ENCODE measurements at regions not wholly inside any gene's neighbourhood (a gene's known extent, or its start where the extent isn't known, plus 50 kb on each side); places are given as distances from the start of the nearest gene placed in this dataset.
"Not testable (repeated sequence)": the region's sequence is repeated elsewhere in the genome, so short reads cannot be mapped to it uniquely, and the experiment has no call there.

DNA sequence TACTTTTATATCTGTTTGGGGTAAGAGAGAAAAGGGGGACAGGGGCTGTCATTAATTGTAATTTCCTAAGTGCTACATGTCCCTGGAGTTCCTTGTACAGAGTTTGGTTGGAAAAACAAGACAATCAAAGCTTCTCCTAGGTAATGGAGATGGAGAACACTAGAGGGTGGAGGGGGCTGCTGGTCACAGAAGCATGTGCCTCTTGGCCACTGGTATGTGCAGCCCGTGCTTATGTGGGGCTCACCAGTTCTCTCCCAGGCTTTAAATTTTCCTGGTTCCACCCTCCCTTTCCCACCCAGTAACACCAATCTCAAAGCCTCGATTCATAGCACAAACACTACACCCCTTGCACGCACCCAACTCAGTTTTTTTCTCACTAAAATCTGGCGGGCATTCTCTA is 165.6 kb downstream of the SAMD5 start:
- DNase-seq (ENCODE audit: low spot score): no peak

DNA sequence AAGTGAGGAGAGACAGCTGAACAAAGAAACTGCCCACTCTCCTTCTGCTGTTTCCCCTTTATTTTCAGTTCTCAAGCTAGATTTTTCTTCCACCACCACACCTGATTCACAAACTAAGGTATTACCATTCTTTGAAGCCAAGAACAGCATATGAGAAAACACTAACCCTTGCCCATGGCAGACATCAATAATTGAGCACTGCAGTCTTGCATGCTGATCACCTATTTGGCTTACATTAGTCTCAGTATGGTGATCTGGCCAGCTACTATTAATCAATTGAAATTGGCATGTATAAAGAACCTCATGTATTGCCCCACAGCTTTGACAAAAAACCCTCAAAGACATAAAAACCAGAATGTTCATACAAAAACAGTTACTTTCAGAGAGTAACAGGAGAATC is 166.3 kb downstream of the SAMD5 start:
- DNase-seq (ENCODE audit: low spot score): no peak

DNA sequence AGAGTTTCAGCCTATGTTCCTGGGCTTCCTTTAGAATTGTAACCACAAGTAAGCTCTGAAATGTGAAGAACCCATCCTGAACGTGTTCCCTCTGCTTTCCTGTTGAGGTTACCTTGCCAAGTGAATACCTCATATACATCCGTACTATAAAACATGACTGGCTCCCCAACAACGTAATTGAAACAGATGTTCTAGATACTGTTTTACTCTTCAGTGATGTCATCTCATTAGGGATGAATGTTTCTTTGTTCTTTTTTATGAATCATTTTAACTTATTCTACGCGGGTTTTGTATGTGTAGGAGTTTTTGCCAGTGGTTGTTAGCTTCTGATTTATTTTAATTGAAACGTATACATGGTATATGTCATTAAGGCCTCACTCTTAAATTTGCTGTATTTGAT is 166.8 kb downstream of the SAMD5 start:
- DNase-seq (ENCODE audit: low spot score): no peak

DNA sequence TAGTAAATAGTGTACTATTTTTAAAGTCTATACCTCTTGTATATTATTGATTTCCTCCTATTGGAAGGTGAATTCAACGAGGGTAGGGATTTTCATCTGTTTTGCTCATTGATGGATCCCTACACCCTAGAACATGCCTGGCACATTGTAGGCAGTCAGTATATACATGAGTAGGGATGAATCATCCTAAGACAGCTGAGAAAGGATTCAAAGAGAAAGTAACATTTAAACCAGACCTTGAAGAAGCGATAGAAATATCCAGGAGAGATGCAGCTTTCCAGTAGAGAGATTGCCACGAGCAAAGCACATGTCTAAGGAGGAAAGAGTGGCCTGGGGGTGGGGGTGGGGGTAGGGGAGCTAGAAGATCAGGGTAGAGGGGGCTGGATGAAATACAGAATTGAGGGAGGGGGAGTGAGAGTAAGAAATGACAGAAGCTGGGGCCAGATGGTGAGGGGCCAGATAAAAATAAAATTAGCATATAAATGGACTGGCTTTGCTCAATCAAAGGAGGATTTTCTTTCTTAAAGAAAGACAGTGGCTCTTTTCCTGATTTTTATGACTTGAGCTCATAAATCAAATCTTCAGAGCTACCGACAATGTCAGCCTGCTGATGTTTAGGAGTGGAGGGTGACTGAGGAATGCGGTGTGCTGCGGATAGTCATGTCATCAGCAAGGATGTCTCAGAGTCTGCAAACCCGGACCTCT is 168.2 kb downstream of the SAMD5 start:
- no peak for DNase-seq (ENCODE audit: low spot score)

DNA sequence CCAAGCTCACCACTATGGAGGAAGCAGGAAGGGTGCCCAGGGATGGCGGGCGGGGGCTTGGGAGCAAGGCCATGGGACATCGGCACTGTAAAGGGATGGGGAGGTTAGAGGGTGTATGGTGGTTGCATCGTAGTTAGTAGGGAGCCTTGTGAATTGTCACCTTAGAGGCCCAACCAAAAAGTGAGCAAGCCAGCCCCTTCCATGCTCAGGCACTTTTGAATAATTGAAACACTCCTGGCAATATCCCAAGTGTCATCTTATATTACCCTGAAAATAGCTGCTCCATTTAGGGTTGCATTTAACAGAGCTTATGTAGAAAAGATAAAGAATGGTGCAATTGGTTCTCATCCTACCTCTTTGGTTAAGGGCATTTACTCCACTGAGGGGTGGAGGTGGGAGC is 169.2 kb downstream of the SAMD5 start:
- no peak for DNase-seq (ENCODE audit: low spot score)

DNA sequence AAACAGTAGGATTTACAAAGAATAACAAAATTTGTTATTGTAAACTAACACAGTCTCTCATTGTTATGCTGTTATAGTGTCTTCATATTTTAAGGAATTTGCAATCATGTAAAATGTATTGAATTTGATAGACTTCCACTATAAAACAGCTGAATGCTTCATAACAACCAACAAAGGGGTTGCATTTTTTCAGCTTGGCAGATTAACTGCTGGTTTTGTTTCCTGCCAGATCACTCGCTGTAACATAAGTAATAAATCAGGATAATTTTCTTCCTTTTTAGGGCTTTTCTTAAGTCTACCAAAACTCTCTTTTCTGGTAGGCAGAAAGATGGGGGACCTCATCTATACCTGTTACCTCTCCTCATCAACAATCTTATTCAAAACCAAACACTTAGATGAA is 169.8 kb downstream of the SAMD5 start:
- no peak for DNase-seq (ENCODE audit: low spot score)

DNA sequence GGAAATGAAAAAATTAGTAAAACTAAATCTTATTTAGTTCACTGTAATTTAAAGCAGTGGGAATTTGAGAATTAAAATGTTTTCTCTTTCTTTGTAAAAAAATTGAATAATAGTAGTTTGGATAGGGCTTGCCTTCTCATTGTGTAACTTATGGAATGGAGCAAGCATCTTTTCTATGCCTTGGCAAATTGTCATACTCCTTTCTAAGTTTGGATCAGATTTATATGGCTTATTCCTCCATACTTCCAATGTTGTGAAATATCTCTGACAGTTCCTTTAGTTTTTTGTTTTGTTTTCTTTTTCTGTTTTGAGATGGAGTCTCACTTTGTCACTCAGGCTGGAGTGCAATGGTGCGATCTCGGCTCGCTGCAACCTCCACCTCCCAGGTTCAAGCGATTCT is 176.4 kb downstream of the SAMD5 start:
- DNase-seq (ENCODE audit: low spot score): no peak

DNA sequence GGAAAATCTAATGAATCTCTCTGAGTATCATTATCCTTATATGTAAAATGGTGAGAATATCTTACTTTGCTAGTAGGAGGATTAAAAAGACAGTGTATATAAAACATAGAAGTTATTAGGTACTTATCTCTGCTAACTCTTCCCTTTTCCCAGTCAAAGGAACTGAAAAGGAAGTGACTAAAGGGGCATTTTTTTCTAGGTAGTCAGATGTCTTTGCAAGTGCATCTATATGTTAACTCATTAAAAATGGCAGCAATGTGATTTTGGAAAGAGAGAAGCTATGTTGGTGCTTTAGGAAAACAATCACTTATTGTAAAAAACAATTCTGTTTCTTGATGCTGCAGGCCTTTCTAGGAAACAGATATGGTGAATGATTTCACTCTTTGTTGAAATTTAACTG is 180.9 kb downstream of the SAMD5 start:
- DNase-seq (ENCODE audit: low spot score): no peak

DNA sequence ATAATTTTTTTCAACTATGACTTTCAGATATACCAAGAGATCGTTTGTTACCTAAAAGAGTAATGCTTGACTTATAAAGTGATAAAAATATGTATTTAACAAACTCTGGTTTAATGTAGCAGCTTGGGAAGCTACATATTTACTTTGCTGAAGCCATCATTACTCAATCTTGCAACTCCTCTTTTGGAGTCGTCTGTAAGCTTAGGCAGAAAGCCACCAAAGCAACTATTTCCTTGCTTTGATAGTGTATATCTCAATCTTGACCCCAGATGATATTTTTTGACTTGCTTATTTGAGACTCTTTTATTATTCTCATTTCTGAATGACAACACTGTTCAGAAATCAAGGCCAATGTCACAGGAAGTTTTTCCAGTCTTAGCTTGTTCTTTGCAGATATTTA is 183.0 kb downstream of the SAMD5 start:
- DNase-seq (ENCODE audit: low spot score): no peak

DNA sequence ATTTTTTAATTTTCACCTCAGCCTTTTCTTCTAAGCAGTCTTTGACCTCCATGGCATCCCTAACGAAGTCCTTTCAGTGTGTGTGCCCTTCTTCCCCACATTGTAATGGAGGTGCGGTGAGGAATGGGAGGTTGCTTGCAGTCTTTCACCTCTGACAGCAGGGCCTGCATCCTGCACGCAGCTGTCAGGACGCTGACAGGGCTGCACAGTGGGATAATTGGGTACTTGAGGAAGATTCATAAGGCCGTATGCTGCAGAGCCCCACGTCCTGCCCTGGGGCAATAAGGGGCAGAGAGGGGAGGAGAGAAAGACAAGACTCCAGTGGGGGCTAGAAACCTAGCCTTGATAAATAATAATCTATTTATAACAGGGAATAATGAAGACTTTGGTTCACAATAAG is 184.7 kb downstream of the SAMD5 start:
- DNase-seq (ENCODE audit: low spot score): no peak

DNA sequence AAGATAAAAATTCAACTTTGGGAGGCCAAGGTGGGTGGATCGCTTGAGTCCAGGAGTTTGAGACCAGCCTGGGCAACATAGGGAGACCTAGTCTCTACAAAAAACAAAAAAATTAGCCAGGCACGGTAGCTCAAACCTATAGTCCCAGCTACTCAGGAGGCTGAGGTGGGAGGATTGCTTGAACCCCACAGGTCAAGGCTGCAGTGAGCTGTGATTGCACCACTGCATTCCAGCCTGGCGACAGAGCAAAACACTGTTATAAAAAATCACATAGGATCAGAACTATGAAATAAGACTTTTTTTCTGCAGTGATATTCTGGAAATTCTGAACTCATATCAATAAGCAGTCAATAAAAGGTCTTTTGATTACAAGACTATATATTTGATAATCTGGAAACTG is 186.1 kb downstream of the SAMD5 start:
- DNase-seq (ENCODE audit: low spot score): not testable (repeated sequence)

DNA sequence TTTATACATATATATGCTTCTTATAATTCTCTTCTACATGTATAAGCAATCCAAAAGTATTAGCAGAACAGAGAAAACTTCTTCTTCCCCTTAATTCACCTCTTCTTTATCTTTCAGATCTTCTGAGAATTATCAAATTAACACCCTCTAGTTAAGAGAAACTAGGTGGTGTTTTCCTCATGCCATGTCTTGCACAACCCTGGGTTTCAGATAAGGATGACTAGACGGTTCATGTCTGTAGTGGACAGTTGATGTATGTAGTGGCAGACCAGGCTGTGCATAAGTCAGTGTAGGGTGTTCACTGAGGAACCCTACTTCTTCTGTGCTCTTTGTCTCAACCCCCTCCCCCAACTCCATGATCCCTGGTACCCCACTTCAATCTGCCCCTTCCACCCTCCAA is 187.3 kb downstream of the SAMD5 start:
- DNase-seq (ENCODE audit: low spot score): no peak

DNA sequence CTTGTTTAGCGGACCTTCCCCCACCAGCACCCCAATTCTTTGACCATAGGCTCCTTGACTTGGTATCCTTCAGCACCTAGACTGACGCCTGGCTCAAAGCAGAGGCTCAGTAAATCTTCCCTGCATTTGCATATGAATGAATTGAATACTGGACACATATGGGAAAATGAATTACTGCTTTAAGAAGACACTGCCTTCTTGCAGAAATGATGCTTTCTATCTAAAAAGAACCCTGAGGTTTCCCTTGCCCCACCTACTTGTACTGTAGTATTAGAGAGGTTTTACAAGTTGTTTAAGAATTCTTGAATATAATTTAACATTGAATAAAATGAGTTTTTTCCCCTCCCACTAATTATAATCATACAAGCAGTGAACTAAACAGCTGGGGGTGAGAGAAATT is 190.7 kb downstream of the SAMD5 start:
- DNase-seq (ENCODE audit: low spot score): no peak

DNA sequence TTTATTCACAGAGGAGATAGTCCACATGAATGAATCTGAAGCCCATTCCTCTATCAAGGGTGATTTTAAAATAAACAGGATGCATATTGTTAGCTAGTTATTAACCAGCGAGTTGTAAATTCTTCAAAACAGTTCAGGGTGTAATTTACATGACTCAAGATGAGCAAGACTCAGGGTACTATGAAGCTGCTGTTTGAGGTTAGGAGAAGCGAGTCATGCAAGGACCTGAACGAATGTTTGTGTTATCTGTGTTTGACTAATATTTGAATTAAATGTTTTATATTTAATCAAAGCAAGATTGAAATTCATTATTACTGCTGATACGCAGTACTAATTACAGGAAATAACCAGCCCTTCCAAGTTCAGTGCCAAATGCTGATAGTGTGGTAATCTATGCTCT is 191.1 kb downstream of the SAMD5 start:
- DNase-seq (ENCODE audit: low spot score): no peak

DNA sequence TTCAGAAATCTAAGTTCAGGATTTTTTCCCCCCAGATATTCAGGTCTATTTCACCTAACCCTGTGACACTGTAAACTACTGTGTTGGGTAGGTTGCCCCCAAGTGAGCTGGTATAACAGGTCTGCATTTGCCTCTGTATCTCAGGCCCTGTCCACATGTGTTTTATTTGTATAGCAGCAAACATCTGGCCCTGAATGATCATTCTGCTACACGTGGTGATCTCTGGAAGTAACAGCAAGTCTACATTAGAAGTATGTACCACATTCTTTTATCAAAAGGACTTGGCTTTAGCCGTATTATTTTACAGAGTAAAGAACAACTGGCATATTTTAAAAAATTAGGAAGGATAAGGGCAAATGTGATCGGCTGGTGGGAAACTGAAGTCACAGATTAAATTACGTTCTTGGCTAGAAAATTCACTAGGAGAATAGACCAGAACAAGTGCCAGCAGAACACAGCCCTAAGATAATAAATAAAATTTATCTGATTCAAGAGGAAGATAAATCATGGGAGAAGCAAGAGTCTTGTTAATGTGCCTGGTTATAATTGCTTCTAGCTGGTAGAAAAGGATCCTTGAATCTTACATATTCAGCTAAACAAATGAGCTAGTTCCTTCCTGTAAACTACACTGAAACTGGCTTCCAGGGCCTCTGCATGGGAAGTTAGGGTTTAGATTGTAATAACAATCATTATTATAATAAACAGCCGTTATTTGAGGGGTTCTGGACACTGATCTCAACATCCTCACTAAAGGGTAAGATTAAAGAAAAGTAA is 192.1 kb downstream of the SAMD5 start:
- DNase-seq (ENCODE audit: low spot score): no peak

DNA sequence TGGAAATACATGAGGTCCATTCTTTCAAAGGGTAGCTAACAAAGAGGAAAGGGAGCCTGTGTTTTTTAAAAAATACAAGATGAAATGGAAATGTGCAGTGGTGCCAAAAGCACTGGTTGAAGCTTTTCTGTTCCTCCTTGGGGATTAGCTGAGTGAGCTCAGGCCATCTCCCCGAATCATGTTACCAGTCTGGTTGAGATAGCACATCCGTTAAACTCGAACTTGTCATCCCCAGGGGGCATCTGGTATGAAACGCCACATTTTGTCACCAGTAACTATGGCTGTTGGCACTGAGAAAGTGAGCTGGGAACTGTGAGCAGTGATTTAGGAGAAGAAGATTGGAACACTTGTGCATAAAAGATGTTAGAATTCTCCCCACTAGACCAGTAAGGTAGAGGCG is 196.2 kb downstream of the SAMD5 start:
- DNase-seq (ENCODE audit: low spot score): no peak

DNA sequence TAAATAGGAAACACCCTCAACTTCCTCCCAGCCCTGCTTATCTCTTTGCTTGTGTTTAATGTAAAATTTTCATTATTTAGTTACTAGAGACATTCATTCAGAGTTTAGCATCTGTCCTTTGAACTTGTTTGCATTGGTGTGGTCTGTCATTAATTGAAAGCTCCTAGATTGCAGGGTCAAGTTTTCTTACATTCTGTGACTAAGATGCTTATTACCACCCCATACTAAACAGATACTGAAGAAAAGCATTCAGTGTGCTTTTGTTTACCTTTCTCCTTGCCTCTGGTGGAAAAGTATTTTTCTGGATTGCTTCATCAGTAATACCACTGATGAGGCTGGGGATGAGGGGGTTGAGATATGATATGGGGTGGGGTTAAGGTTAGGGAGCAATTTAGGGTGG is 199.0 kb downstream of the SAMD5 start:
- DNase-seq (ENCODE audit: low spot score): no peak

DNA sequence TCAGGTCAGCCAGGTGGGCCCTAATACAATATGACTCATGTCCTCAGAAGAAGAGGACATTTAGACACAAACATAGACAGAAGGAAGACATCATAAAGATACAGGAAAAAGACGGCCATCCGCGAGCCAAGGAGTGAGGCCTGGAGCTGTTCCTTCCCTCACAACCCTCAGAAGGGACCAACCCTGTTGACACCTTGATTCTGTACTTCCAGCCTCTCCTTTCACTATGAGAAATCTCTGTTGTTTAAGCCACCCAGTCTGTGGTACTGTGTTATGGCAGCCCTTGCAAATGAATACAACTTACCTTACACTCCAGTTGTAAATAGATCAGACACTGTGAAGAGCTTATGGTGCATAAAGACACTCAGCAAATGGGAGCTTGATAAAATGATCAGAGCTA is 199.7 kb downstream of the SAMD5 start:
- DNase-seq (ENCODE audit: low spot score): no peak

DNA sequence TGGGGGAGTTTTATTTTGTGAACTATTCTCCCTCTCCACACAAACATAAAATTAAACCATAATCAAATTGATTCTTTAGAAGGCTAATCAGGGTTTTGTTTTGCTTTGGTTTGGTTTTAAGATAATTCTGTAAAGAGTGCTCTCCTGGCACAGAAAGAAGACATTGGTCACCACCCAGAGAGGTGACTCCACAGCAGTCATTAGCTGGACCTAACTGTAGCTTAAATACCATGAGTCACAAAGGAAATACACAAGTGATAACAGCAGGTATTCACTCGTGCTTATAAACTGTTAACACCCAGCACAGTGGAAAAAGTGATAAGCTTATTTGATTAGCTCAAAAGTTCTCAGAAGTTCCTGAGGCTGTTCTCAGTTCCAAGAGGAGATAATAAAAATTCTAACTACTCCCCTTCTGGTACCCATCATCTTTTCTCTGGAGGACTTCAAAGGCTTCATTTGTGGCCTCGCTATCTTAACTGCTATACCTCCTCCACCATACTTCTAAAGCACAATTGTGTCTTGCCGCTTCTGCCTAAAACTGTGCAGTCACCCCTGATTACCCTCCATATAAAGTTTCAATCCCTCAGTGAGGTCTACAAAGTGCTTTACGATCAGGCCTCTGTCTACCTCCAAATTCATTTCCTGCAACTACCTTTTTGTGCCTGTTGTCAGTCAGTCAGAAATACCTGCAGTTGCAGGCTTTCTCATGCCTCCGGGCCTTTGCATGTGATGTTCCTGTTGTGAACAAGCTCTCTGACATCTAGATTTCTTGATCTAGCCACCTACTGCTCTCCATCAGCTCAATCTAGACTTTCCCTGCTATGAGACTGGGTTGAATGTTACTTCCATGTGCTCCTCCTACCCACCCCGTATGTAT is 201.1 kb downstream of the SAMD5 start:
- DNase-seq (ENCODE audit: low spot score): no peak

DNA sequence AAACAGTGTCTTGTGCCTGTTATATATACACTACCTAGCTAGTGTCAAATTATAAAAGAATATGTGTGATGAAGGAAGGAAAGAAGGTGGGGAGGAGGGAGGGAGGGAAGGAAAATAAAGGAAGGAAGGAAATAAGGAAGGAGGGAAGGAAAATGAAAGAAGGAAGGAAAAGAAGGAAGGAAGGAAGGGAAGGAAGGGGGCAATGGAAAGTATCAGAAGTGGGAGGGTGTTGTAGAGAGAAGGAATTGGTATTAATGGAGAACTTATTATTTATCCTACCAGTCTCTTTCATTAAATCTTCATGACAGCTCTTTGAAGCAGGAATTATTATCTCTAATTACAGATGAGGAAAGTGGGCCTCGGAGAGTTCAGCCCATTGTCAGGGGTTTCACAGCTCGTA is 202.4 kb downstream of the SAMD5 start:
- no peak for DNase-seq (ENCODE audit: low spot score)

DNA sequence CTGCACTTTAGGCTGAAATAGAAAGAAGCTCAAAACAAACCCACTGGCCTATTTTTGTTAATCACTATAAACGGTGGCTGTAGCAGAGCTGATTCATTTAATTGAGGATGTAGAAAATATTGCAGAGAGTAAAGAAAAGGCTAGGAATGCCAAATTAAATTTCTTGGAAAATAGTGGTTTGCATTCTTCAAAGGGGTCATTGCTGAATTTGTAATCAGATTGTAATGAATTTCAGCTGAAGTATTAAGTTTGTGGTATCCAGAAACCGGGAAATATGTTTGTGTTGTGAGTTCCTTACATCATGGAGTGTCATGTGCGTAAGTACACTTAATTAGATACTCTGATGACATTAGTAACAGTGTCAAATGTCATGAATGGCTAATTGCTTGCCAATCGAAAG is 203.0 kb downstream of the SAMD5 start:
- no peak for DNase-seq (ENCODE audit: low spot score)

DNA sequence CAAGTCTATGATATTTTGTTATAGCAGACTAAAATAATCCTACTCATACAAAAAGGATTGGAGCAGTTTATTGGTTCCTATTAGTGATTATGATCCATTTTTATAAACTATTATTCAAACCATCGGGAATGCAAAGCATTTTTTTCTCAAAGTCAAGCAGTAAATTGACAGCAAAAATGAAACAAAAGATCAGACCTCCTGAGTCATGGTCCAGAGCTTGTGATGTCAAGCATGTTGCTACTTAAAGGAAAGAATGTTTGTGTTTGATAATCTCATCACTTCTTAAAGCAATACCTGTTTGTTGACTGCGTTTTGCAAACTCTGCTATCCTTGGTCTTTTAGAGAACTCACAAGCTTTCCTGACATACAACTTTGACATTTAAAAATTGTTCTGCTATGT is 204.4 kb downstream of the SAMD5 start:
- no peak for DNase-seq (ENCODE audit: low spot score)

DNA sequence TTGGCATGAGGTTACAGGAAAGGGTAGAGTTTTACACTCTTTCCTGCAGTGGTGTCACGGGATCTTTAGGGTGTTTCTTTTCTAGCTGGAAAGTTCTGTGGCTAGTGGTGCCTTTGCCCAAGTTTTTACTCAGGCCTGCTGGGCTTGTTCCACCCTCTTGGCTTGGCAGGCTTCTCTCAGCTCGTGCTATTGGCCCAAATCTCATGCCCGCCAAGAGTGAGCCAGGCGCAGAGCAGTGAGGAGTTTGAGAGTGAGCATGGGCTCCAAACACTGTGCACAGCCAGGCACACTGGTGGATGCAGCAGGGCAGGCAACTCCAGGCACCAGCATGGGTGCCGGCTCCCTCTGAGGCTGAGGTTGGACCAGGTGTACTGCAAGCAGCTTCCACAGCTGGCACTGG is 206.5 kb downstream of the SAMD5 start:
- no peak for DNase-seq (ENCODE audit: low spot score)

All from pons (tissue), 1 donor.